ENCODE measurements at regions not wholly inside any gene's neighbourhood (a gene's known extent, or its start where the extent isn't known, plus 50 kb on each side); places are given as distances from the start of the nearest gene placed in this dataset.

GRCh38 chr5:82684165-82684564 is 393.0 kb downstream of the TMEM167A start:
- DNase-seq, result no peak

DNA sequence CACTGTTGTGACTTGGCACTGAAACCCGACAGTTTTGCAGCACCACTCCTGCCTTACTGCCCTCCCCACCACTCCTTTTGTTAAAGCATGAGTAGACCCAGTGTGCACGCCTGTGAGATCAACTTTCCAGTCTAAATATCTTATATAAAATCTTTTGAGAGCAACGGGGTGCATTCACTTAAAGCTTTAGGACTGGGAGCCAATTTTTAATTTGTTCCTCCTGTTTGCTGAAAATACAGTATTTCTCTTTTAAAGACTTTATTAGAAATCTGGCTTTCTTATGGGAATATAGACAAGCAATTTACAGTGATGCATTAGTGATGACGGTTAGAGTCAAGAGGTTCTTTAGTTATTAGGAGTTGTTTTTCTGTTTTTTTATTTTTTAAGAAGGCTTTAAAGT is 397.5 kb downstream of the TMEM167A start:
- no peak for DNase-seq

- no peak for DNase-seq
Measured at GRCh38 chr5:82676661-82677060, 398.5 kb upstream of the RPS23 start.

DNA sequence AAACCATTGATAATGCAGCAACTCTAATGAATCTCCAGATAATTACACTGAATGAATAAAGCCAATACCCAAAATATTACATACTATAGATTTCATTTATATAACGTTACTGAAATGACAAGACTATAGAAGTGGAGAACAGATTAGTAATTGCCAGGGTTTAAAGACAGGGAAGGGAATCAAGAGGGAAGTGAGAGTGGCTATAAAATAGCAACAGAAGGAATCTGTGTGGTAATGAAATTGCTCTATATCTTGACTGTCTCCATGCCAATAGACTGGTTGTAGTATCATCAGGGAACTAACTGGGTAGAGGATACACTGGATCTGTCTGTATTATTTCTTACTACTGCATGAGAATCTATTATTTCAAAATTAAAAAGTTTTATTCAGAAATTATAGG is 396.5 kb upstream of the RPS23 start:
- no peak for DNase-seq

GRCh38 chr5:82673057-82673809 is 395.1 kb upstream of the RPS23 start:
- no peak for DNase-seq

GRCh38 chr5:82670692-82671091 is 392.5 kb upstream of the RPS23 start:
- DNase-seq, result no peak

- no peak for DNase-seq
Measured at GRCh38 chr5:82669720-82670119, 391.6 kb upstream of the RPS23 start.

DNA sequence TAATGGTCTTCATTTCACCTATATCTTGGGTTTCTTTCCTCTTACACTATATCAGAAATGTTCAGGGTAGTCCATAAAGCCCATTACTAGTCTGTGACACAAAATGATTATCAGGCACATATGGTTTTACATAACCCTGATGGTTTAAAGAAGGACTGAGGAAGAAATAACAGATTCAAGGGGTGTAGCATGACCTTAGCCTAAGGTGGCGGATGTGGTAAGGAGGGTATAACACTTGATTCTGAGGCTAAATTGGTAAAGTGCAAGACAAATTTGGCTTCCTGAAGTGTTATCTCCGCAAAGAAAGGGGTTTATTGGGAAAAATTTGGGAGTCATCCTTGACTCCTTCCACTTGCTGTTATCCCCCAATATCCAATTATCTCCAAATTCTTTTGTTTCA is 388.2 kb upstream of the RPS23 start:
- no peak for DNase-seq

DNA sequence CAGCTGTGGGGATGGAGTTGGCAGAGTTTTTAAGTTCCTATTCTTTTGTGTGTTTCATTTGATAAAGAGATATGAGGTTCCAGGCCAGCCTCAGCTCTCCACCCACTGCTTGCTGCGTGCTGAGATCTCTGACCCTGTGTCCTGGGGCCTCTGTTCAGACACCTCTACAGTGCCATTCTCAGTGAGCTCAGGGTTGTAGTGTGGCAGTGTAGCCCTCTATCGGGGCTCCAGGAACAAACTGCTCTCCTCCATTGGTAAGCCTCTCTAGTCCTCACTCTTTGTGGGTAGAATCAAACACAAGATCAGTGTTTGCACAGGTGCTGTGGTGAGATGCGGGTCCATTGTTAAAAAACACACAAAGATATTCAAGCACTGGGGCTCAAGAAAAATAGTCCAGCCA is 386.6 kb upstream of the RPS23 start:
- no peak for DNase-seq

GRCh38 chr5:82663225-82663624 is 385.1 kb upstream of the RPS23 start:
- DNase-seq, result no peak

DNA sequence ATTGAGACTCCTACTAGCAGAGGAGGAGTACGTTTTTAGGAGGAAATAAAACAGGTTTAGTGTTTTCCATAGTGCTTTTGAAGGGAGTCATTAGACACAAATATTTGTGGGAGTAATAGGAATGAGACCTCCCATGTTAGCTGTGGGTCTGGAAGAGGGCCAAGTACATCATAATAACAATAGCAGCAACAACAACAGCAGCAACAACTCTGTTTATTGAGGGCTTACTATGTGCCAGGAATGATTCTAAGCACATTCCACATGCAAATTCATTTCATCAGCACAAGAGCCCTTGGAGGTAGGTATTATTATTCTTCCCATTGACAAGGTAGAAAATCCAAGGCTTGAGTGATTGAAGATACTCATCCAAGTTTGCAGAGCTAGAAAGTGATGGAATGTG is 384.2 kb upstream of the RPS23 start:
- no peak for DNase-seq

DNA sequence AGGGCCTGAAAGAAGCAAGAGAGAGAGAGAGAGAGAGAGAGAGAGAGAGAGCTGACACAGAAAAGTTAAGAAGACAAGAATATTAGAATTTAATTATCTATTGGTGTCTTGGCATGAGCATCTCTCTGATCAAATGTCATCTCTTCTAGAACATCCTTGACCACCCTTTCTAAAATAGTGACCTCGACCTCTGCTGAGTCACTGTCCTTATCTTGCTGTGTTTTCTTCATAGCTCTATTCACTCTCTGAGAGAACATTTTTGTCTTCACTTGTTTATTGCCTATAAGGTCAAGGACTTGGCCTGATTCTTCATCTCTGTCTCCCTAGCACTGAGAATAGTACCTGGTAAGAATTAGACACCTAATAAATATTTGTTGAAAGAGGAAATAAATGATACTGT is 383.8 kb upstream of the RPS23 start:
- DNase-seq, result no peak

- no peak for DNase-seq
Measured at GRCh38 chr5:82661462-82661861, 383.3 kb upstream of the RPS23 start.

GRCh38 chr5:82659115-82659514 is 381.0 kb upstream of the RPS23 start:
- DNase-seq, result no peak

DNA sequence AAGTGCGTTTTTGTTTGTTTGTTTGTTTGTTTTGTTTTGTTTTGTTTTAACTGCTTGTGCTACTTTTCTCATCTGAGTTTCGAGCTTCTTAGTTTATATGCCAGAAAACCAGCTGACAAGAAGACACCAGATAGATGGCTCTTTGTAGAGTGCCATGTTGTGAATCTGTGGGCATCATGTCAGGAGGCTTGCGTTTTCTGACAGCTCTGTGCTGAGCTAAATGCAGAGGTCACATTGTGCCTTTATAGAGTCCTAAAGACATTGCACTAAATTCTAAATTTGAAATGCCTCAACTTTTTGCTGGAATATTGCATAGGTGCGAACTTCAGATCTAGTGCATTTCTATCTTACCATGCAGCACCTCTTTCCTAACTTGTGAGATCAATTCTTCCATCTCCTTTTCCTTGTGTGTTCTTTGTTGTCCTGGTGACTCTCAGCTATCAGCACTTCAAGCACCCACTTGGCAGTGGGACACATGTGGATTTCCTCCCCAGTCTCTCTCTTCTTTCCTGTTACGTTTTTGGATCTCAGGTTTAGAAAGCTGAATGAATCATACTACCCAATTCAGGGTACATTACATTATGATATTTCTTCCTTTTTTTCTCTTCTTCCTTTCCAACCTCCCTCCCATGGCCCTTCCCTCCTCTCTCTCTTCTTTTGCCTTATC is 379.0 kb upstream of the RPS23 start:
- DNase-seq, result no peak

- DNase-seq, result no peak
Measured at GRCh38 chr5:82656341-82656761, 378.2 kb upstream of the RPS23 start.

- DNase-seq, result no peak
Measured at GRCh38 chr5:82655078-82655477, 376.9 kb upstream of the RPS23 start.

- DNase-seq, result no peak
Measured at GRCh38 chr5:82649943-82650342, 371.8 kb upstream of the RPS23 start.

GRCh38 chr5:82644766-82645165 is 366.6 kb upstream of the RPS23 start:
- DNase-seq, result no peak

- no peak for DNase-seq
Measured at GRCh38 chr5:82644229-82644628, 366.1 kb upstream of the RPS23 start.

DNA sequence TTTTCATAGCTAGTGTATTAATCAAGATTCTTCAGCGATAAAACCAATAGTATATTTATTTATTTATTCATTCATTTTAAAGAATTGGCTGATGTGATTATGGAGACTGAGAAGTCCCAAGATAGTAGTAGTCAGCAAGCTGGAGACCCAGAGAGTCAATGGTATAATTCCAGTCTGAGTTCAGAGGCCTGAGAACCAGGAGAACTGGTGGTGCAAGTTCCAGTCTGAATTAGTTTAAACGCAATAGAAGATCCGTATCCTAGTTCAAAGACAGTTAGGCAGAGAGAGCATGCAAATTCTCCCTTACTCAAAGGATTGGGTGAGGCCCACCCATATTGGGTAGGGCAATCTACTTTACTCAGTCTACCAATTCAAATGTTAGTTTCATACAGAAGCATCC is 364.2 kb upstream of the RPS23 start:
- no peak for DNase-seq

DNA sequence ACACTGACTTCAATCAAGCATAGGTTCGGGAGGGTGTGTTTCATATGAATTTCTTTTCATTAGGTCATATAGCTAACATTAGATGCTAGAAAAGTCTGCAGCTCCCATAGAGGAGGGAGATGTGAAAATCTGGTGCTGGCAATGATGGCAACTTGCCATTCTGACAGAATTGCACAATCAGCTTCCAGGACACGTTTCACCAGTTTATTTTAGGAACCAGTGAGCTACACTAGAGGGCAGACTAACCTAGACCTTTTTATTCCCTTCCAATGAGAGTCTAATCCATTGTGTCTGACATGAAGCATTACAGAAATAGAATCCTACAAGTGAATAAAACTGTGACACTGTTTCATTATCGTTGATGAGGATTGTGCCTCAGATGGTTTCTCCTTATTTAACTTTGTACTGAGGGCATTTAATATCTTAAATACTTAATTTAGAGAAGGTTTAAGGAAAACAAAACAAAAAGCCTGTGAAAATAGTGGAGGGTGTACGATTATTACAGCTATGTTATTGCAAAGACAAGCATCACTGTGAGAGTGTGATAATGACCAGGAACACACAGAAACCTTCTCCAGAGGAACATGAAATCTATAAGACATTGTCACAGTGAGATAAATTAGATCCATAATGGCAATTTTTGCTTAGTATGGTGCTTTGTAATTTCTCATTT is 363.3 kb upstream of the RPS23 start:
- DNase-seq, result peak; percentile 73

- DNase-seq, result no peak
Measured at GRCh38 chr5:82640916-82641315, 362.8 kb upstream of the RPS23 start.

Measured in NCI-H1105 treated with DMSO at 0.1 percent for 48 hours (cell line).